GM18867 (cell line): ENCODE measurements at regions not wholly inside any gene's neighbourhood (a gene's known extent, or its start where the extent isn't known, plus 50 kb on each side); places are given as distances from the start of the nearest gene placed in this dataset.
A peak's percentile ranks its signal among the peaks of the same experiment; 100 is the strongest.

Experiments
- ATAC-seq: cut with Tn5 transposase; IDR thresholded peaks from one replicate; pipeline ENCODE4 v1.9.1; 2021; ENCODE audit warnings: mild to moderate bottlenecking, moderate library complexity; ENCODE audit not compliant: unreplicated experiment

DNA sequence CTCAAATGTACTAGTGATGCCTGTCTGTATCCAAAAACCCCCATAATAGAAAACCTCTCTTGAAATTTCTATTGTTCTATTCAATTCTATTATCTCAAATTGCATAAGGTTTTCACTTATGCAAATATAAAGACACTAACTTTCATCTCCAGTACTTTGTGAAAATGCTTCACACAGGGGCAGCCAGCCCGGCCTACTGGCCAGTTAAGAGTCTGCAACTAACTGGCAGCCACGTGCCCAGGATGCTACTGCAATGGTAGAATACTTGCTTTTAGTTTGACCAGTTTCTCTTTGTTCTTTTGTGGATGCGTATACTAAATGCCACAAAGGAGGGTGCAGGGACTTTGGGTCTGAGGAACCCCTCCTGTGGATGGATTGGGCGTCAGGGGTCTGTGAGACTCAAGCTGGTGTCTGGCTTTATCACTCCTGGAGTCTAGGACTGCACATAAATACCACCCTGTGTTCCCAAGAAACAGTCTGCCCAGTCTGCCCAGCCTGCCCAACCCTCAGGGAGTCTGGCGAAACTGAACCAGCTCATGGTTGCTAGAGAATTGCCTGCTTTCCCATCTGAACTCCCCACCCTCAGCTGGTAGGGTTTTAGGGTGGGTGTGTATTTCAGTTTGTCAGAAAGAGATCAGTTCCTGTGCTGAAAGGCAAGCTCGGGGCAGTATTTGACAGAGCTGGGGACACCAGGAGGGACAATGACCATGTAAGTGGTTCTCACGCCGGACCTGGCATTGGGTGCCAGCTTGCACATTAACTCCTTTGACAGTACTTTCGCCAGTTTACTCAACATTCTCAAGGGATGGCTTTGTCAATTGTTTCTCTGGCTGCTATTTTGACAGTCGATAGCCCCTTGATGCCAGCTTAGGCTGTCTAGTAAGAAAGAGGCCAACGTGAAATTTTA is 558.2 kb upstream of the JAG1 start:
- peak; percentile 43 for ATAC-seq

DNA sequence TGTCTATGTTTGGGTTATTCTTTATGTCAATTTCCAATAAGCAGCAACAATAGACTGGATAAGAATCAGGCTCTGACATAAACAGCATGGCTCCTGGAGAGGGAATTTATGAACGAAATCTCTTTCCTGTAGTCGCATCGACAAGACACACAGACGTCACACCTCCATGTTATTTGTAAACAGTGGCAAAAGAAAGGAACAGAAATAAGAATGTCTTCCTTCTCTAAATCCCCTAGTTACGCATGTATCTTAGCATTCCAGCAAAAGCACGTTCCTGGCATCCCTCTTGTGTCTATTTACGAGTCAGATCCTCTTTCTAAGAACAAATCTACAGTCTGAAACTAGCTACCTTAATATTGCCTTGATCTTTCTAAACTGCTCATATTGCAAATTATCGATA is 559.1 kb upstream of the JAG1 start:
- ATAC-seq = no peak

DNA sequence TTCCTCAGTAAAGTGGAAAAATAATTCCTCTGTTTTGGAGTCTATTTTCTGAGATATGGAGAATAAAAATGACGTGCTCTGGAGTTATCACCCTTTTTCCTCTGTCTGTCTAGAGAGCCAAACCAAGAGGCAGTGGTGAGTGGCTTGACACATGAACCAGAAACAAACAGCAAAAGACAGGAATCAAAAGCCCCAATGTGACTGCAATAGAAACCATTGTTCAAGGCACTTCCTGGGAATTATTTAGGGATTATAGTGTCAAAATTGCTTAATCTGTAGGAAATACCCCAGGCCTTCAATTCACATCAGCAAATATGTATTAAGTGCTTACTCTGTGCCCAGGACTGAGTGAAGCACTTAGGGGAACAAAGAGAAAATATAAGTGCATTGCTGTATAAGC is 560.4 kb upstream of the JAG1 start:
- no peak for ATAC-seq

DNA sequence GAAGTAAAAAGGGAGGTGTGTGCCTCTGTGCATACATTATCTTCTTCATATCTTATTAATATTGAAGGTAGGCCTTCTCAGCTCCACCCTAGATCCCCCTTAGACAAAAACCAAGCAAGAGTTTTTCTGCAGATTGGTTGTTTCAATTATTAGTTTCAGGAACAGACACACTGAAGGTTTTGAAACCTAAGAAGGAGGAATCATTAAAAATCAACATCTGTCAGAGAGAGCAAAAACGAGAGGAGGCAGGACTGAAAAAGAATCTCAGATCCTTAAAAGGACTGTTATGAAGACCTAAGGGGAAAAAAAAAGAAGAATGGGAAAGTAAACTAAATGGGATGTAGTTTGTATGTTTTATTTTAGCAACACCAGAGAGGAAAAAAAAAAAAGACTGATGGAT is 560.8 kb upstream of the JAG1 start:
- ATAC-seq = peak; percentile 67

DNA sequence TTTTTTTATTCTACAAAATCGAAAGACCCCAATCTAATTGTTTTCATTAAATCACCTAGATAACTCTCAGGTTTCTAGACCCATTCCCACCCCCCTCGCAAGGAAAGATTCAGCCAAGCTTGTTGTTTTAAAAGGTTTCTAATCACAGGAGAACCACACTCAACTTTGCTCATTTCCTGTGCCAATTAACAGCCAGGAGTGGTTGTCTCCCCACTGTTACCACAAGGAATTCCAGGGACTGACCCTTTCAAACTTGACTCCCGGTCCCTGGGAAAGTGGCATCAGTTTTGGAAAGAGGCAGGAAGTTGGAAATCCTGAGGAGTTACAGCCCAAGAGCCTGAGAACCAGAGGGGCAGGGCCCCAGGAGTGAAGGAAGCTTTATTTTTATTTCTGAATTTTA is 561.3 kb upstream of the JAG1 start:
- ATAC-seq = no peak

DNA sequence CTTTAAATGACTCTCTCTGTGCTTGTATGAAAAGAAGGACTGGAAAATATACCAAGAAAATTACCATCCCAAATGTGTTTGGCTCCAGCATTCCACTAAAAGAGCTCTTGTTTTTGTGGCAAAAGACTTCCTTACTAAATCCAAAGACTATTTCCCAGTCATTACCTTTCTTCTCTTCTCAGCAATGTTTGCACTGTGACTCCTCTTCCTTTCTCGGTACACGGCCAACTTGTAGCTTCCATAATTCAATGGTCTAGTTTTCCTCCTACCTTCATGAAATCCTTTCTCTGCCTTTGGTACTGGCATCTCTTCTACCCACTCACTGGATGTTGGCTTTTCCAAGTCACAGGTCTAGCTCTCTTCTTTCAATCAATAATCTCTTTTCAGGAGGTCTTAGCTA is 568.5 kb upstream of the JAG1 start:
- no peak for ATAC-seq

DNA sequence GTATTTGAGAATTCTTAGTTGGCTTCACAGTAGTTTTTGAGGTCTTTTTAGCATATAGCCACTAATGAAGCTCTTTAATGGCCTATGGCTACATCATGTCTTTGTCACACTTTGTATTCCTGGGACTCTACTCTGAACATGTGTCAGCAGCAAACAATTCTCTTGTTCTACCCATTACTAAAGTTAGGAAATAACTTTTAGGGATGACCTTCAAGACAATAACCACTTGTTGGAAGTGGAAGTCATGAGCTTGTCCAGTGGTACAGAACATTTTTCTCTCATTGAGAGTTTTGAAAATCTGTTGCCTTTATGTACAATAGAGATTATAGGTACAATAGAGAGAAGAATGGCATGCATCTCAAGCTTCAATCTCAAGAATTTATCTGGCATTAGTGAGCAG is 571.6 kb upstream of the JAG1 start:
- no peak for ATAC-seq

DNA sequence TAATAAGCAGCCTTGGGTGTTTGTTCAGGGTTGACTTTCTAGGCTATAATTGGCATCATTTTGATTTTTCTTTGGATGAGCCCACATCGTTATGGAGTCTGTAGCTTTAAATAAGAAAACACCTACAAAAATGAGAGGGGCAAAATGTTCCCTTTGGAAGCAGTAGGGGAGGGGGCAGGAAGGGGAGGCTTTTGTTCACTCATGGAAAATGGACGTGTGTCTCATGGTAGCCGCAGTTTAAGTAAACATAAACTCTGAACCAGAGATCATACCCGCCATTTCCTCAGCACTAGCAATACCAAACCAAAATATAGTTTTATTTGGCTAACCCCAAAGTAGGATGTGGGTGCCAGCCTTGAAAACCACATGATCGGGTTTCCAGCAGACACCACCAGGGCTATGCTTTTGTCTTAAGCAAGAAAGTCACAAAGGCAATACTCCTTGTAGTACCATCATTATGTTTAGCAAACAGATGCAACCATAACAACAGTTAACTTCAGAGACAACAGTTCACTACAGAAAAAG is 572.5 kb upstream of the JAG1 start:
- ATAC-seq = no peak

DNA sequence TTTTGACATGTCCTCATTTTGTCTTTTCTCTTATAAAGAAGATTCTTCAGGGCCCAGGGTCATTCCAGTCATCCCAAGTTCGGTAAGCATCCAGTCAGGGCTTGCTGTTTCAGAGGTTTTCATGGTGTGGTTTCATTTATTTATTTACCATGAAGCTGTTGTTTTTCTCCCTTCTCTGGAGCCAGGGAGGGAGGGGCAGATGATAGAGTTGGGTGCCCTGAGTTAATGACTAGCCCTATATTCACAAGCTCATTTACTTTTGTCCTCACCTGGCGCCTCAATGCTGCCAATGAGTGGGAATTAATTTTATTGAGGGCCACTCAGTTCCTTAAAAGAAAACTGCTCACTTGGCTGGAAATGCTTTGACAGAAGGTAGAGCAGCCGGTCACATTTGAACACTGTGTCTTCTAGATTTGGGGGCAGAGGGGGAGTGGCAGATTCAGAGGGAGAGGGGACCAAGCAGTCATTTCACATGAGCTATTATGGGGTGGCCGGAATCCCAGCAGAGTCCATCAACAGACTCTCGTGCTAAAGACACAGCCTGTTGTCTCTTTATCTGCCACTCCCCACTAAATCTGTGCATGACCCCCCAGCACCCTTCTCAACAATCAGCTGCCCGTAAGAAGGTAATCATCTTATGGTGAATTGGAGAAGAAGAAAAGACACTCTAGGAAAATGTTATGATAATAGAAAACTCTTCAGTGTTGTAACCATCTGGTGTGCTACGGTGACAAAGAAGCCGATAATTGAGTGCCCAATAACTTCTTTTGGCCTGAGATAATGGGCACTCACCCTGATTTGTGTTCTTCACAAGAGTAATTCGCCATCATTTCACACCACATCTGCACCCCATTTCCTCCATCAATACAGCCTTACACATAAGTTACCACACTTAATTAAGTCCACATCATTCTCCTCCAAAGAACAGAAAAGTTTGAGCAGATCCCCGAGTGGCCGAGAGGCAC is 573.5 kb upstream of the JAG1 start:
- no peak for ATAC-seq

DNA sequence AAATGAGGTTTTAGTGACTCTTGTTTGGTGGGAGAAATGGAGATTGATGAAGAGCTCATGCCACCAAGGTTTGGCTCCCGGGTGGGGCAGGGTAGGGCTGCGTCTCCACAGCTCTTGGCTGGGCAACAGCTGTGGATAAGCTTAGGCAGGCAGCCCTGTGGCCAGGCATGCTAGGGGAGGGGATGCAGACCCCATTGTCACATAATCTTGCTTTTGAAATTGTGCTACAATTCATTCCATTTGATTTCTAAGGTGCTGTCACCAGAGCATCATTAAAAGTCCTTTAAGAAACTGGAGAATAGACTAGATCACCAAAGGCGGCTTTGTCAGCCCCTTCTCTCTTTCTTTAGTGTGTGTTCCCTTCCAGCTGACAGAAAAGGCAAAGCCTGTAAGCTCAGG is 574.2 kb upstream of the JAG1 start:
- ATAC-seq = no peak

DNA sequence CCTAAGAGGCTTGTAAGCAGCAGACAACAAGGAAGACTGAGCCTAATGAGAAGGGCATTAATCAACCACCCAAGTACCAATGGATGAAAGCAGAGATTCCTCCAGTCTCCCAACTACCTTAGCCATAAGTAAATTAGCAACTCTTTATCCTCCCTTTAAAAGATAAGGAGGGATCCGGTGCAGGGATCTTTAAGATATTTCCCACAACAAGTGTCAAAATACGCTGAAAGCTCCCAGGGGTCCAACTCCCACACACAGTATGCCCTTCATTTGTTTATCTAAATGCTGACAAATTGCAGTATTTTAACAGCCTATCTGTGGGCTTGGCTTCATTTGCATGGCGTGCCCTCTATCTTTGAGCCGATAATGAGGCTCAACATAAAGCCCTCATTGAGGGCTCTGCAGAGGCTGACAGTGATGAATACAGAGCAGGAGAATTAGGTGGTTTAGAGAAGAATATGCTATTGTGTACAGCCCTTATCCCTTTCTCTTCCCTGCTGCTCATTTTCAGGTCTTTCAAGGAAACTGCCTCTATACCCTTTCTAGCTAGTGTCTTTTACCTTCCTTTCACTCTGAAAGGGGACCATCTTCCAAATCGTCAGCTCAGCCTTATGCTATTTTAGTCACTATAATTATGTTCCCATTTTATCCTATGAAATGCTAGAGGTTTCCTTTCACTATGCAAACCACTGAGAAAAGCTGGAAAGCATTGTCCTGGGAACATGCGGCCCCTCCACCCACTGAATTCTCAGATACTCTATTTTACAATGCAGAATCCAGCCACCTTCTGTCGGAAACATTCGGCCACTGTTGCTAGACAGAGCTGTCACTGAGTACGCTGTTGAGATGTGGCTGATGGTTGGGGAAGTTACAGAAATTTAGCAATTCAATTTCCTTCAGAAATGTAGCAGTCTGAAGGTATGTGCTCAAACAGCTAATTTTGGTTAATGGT is 575.2 kb upstream of the JAG1 start:
- ATAC-seq = no peak

DNA sequence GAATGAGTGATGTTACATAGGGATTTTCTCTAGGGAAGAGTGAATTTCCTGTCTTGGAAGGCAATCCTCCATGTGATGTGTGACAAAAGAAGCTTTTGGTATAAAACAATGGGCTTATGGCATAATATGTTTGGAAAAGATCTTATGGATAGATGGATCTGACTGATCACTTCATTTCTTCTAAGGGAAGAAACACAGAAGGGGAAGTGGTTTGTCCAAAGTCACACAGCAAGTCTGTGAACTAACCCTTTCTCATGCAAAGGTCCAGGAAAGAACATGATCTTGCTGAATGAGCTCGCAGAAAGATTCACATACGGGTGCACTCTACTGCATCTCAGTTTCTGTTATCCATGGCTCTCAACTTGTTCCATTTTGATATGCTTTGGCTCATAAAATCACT is 575.9 kb upstream of the JAG1 start:
- no peak for ATAC-seq

DNA sequence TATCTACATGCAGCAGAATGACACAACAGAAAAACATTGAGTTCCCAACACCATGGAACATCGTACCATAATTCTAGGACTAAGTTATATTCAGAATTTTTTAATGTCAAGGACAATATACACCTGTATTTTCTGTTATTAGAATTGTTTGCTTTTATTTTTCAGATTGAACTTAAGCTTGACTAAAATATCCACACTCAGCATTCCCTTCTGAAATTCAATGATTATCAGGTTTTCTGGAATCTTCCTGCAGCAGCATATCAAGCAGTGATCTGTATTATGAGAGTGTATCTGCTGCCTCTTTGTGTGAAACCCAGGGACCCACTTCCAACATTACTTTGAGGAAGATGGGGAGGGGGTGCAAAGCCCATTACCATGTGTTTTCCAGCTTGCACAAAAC is 578.6 kb upstream of the JAG1 start:
- no peak for ATAC-seq

DNA sequence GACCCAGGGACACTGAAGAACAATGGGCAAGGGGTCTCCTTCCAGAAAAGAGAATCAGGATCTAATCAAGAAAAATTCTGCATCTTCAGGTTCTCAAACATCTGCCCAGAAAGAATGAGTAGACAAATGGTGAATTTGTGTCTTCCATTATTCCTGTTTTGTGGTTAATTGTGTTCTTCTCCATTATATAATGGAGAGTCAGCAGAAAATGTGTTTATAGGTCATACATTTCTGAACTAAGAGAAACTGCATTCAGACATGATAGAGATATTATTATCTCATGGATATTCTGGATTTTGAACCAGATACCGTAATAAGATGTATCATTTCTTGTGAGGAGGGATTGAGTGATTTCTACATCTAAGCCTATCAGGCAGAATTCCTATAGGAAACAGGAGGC is 581.7 kb upstream of the JAG1 start:
- ATAC-seq = no peak

DNA sequence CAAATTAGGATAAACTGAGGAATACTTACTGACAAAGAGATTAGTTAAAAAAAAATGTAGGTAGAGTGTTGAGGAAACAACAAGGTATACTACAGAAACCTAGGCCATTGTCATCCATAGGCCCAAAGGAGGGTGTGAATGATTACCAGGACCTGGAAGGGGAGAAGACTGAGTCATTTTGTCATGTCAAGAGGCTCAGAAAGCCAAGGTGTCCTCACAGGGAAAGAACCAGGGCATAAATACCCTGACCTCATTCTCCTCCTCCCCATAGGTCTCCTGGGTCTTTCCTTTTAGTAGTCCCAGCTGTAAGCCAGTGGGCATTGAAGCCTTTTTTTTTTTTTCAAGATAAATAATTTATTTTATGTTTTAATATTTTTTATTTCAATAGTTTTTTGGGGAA is 582.1 kb upstream of the JAG1 start:
- no peak for ATAC-seq

DNA sequence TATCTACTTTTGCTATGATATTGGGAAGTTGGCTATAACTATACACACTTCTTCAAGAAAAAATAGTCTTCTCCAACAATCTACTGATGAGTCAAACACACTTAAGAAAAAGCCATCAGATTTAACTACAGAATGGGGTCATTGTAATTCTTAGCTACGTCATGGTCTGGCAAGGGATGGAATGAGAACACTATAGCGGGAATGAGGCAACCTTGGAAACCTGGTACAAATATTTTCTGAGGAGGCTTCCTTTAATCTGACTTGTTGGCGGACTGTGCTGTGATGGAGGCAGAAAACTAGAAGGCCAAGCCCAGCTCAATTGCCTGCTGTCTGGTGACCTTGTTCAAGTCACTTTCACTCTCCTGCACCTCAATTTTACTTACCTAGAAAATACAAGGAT is 586.8 kb upstream of the JAG1 start:
- no peak for ATAC-seq

DNA sequence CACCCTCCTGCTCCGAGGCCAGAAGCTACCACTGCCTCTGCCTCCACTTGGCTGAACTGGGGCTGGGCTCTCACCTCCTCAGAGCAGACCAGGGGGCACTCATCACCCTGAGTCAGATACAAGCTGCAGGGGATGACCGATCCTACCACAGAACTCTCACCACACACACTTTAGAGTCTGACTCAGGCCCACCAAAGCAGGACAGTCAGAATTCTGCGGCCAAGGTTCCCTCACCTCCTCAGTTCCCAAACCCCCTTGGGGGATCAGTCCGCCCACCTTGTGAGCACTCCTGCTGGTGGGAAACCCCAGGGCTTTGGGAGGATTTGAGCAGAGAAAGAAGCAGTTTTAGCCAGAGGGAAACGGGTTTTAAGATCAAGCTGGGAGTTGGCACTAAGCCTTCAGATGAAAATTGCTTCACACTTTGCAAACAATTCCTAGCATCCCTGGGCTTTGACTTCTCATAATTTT is 587.8 kb upstream of the JAG1 start:
- ATAC-seq = no peak

DNA sequence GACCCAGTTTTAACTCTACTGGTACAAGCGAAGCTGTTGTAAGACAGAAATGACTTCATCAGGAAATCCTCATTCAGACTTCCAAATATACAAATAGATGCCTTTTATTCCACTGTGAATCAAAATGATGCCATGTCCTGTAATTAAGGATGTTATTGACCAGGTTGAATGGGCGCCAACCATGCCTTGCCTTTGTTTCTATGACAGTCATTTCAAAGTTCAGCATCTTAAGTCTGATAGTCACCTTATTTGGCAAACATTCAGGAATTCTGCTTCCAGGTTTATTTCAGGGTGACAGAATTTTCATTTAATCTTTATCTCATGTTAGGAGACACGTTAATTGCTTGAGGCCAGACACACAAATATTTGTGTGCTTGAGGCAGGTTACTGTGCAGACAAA is 592.8 kb upstream of the JAG1 start:
- no peak for ATAC-seq

DNA sequence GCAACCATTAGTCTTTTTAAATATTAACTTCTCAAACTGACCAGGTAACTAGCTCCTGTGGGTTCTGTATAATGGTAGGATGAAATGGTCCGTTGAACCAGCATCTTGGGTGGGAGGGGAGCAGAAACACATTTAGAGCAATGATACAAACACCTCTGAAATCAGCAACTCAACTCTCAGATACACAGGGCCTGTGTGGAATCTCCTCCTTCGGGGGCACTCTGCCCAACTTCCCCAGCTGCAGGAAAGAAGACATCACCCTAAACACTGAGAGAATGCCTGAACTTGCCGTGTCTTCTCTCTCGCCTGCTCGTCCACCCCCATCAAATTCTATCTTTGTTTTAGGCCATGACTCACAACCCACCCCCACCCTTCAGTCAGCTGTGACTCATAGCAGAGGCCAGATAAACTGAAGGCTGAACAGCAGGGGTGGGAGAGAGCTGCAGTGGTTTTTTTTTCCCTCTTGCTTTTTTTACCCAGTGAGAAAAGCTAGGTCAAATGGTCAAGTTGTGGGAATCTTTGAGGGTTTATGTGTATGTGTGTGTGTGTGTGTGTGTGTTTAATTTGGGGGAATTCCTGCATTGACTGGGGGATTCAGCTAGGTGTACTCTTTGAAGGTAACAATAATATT is 593.4 kb upstream of the JAG1 start:
- no peak for ATAC-seq

DNA sequence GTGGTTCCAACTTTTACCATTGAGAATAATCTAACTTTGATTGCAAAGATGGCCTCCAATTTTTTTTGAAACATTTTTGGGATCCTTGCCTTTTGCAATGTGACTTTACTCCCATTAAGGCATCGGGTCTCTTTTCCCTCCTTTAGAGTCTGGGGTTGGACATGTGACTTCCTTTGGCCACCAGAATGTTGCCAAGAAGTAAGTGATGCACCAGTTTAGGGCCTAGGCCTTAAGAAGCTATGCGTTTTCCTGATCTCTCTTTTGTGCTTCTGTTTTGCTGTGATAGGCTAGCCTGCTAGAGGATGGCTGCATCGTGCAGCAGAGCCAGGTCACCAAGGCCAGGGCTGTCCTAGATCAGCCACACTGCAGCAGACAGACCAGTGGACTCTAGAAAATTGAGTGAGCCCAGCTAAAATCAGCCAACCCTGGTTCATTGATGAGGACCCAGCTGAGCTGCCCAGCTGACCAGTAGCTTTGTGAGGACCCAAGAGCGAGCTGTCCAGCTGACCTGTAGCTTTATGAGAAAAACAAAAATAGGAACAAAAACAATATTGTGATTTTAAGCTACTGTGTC is 594.0 kb upstream of the JAG1 start:
- ATAC-seq = no peak
